BJ (cell line): ENCODE measurements at regions not wholly inside any gene's neighbourhood (a gene's known extent, or its start where the extent isn't known, plus 50 kb on each side); places are given as distances from the start of the nearest gene placed in this dataset.

ENCODE experiments used
- CTCF ChIA-PET: fragments of 350-600 bp; formaldehyde crosslinking; extraction: SDS; loops from one replicate; lab custom pipeline; 2021; ENCODE audit warnings: antibody characterized with exemption, inconsistent platforms; lab: Yijun Ruan, JAX
- POLR2A ChIA-PET: fragments of 300-600 bp; sonication (Branson Sonifier 250); formaldehyde crosslinking; extraction: SDS; loops from one replicate; lab custom pipeline; 2021; ENCODE audit warnings: antibody characterized with exemption; lab: Charles Lee
- DNase-seq: peaks from one replicate; pipeline ENCODE4 v3.0.0-alpha.2; 2011; ENCODE audit warnings: low read depth
- H3K27me3 ChIP-seq: 2 replicates; pipeline ENCODE4 v1.6.0; 2011; ENCODE audit warnings: low read length; ENCODE audit not compliant: control insufficient read depth, insufficient read depth
- H3K36me3 ChIP-seq: 2 replicates; pipeline ENCODE4 v1.5.1; 2011; ENCODE audit warnings: low read length; ENCODE audit not compliant: control insufficient read depth, insufficient read depth
- H3K4me3 ChIP-seq: 2 replicates; pipeline ENCODE4 v1.5.1; 2011; ENCODE audit warnings: low read depth, mild to moderate bottlenecking, control low read depth, low read length
- CTCF ChIP-seq: IDR thresholded peaks from 2 replicates; pipeline ENCODE4 v1.5.1; 2011; ENCODE audit warnings: low read depth, mild to moderate bottlenecking, control low read depth, inconsistent platforms, low read length, moderate library complexity; ENCODE audit not compliant: insufficient read depth

GRCh38 chr21:15379776-15380175 lies 315.0 kb upstream of the NRIP1 start:
- no peaks in the 10 kb centered on the region for H3K27me3 ChIP-seq
- DNase-seq, result no peak
- POLR2A ChIA-PET, result no interaction called here
- no peaks in the 10 kb centered on the region for H3K36me3 ChIP-seq
- CTCF ChIA-PET, result interaction anchor here (1.5 kb wide), 1 partner anchor 13 kb away, joined by 4 read pairs; no protein-coding TSS in a partner anchor
- no peak overlapping the region for H3K4me3 ChIP-seq
- no peak for TF ChIP-seq CTCF

GRCh38 chr21:15383588-15383987 lies 318.8 kb upstream of the NRIP1 start:
- DNase-seq, result no peak
- TF ChIP-seq CTCF, result no peak
- no peaks in the 10 kb centered on the region for H3K27me3 ChIP-seq
- no peaks in the 10 kb centered on the region for H3K36me3 ChIP-seq
- no peak overlapping the region for H3K4me3 ChIP-seq
- ChIA-PET CTCF (no interaction called here), POLR2A (no interaction called here)

- Histone ChIP-seq H3K4me3 (no peak overlapping the region), H3K36me3 (no peaks in the 10 kb centered on the region), H3K27me3 (no peaks in the 10 kb centered on the region)
- DNase-seq, result no peak
- ChIA-PET CTCF (no interaction called here), POLR2A (no interaction called here)
- TF ChIP-seq CTCF, result no peak
Observed at GRCh38 chr21:15390049-15390448, 325.2 kb upstream of the NRIP1 start.

- ChIA-PET CTCF (interaction anchor here (0.6 kb wide), 1 partner anchor 35 kb away, joined by 3 read pairs; no protein-coding TSS in a partner anchor), POLR2A (no interaction called here)
- DNase-seq, result no peak
- no peak for TF ChIP-seq CTCF
- H3K4me3 ChIP-seq, result no peak overlapping the region
- H3K27me3 ChIP-seq, result no peaks in the 10 kb centered on the region
- no peaks in the 10 kb centered on the region for H3K36me3 ChIP-seq
Observed at GRCh38 chr21:15397258-15397657, 332.5 kb upstream of the NRIP1 start.

DNA sequence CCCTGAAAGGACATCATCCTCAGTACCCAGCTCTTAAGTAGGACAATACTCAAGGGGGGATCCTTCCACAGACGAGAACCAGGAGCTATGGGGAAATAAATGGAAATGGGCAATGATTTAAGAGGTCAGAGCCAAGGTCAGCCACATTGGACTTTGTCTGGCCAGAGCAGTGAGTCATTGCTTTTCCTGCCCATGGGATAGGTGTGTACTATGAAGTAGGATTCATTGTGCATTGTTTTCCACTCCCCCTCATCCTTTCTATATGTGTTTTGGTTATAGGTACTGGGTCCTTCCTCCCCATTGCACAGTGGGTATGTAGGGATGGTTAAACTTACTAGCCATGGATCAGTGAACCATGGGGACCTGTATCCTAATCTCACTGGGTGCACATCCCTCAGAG lies 328.9 kb upstream of the USP25 start:
- ChIA-PET CTCF (interaction anchor here (1.1 kb wide), 1 partner anchor 9 kb away, joined by 3 read pairs; no protein-coding TSS in a partner anchor), POLR2A (no interaction called here)
- TF ChIP-seq CTCF, result no peak
- H3K27me3 ChIP-seq, result no peaks in the 10 kb centered on the region
- DNase-seq, result no peak
- no peaks in the 10 kb centered on the region for H3K36me3 ChIP-seq
- H3K4me3 ChIP-seq, result no peak overlapping the region
